ENCODE measurements at regions not wholly inside any gene's neighbourhood (a gene's known extent, or its start where the extent isn't known, plus 50 kb on each side); places are given as distances from the start of the nearest gene placed in this dataset.

- TF ChIP-seq, protein P1, sequence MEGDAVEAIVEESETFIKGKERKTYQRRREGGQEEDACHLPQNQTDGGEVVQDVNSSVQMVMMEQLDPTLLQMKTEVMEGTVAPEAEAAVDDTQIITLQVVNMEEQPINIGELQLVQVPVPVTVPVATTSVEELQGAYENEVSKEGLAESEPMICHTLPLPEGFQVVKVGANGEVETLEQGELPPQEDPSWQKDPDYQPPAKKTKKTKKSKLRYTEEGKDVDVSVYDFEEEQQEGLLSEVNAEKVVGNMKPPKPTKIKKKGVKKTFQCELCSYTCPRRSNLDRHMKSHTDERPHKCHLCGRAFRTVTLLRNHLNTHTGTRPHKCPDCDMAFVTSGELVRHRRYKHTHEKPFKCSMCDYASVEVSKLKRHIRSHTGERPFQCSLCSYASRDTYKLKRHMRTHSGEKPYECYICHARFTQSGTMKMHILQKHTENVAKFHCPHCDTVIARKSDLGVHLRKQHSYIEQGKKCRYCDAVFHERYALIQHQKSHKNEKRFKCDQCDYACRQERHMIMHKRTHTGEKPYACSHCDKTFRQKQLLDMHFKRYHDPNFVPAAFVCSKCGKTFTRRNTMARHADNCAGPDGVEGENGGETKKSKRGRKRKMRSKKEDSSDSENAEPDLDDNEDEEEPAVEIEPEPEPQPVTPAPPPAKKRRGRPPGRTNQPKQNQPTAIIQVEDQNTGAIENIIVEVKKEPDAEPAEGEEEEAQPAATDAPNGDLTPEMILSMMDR (IDR thresholded peaks at IDR 0.05; ENCODE audit: insufficient read depth, low read length, poor library complexity, severe bottlenecking): no peak
- DNase-seq (ENCODE audit: low read depth): no peak
- Histone ChIP-seq H3K36me3 (ENCODE audit: control insufficient read depth, insufficient read depth, low read length) (no peaks in the 10 kb centered on the region), H3K4me3 (ENCODE audit: low read depth, low read length) (no peak overlapping the region), H3K27me3 (ENCODE audit: control insufficient read depth, insufficient read depth, low read length) (peaks cover 2% of the 10 kb centered on the region)
Measured at GRCh38 chr3:54003136-54003535, 111.5 kb upstream of the SELENOK start.

DNA sequence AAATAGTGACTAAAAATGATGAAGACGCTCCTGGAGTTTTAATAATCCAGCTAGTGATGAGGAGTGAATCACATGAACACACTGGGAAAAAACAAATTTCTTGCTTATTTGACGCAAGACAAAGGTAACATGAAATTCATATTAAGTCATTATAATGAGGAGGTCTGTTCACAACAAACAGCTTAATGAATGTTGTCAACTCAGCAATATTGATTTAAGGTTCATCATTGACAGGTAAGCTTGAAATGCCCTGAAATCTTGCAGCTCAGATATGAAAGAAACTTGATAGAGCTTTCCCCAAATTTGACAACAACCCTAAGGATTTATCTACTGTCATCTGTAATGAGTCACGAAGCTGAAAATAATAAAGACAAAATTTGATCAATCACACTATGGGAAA is 108.1 kb upstream of the SELENOK start:
- no peak for DNase-seq (ENCODE audit: low read depth)
- TF ChIP-seq, protein P1 (IDR thresholded peaks at IDR 0.05; ENCODE audit: insufficient read depth, low read length, poor library complexity, severe bottlenecking): no peak
- Histone ChIP-seq H3K4me3 (ENCODE audit: low read depth, low read length) (no peak overlapping the region), H3K36me3 (ENCODE audit: control insufficient read depth, insufficient read depth, low read length) (no peaks in the 10 kb centered on the region), H3K27me3 (ENCODE audit: control insufficient read depth, insufficient read depth, low read length) (no peaks in the 10 kb centered on the region)

- no peak for DNase-seq (ENCODE audit: low read depth)
- H3K27me3 ChIP-seq (ENCODE audit: control insufficient read depth, insufficient read depth, low read length): no peaks in the 10 kb centered on the region
Measured at GRCh38 chr3:53998980-53999379, 107.3 kb upstream of the SELENOK start.

GRCh38 chr3:53997476-53997875 is 105.8 kb upstream of the SELENOK start:
- Histone ChIP-seq H3K36me3 (ENCODE audit: control insufficient read depth, insufficient read depth, low read length) (no peaks in the 10 kb centered on the region), H3K27me3 (ENCODE audit: control insufficient read depth, insufficient read depth, low read length) (no peaks in the 10 kb centered on the region), H3K4me3 (ENCODE audit: low read depth, low read length) (no peak overlapping the region)
- DNase-seq (ENCODE audit: low read depth): no peak
- TF ChIP-seq, protein P1 (IDR thresholded peaks at IDR 0.05; ENCODE audit: insufficient read depth, low read length, poor library complexity, severe bottlenecking): no peak

More at GRCh38 chr3:53998980-53999379, 107.3 kb upstream of the SELENOK start:
- H3K36me3 ChIP-seq (ENCODE audit: control insufficient read depth, insufficient read depth, low read length): no peaks in the 10 kb centered on the region
- TF ChIP-seq, protein P1 (IDR thresholded peaks at IDR 0.05; ENCODE audit: insufficient read depth, low read length, poor library complexity, severe bottlenecking): no peak
- H3K4me3 ChIP-seq (ENCODE audit: low read depth, low read length): no peak overlapping the region

DNA sequence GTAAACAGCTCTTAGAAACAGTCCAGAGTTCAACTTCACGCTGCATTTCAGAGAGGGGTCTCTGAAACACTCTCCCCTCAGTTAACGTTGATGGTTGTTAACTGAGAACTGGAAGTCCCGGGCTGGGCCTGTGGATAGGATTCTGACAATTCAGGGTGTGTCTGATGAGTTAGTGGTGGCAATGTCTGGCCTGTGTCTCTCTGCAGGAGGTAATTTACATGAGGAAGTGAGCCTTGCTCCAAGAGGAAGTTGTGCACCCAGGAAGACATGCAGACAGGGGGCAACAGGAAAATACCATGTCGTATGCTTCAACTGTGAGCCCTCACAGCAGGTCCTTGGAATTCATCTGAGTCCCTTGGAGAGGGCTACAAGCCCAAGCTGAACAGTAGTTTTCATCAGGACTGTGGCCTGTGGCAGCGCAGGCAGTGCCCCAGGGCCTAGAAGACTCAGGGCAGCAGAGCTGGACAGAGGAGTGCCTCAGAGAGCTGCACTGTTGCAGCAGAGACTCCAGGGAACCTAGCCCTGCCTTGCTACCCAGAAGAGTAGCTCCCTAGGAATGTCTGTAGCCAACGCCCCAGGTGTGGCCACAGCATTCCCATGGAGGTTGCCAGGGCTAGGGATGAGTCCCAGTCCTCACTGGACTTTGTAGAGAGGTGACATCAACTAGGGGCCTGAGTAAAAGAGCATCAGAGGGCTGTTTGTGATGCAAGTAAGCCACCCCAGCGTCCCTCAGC is 104.6 kb upstream of the SELENOK start:
- no peak for DNase-seq (ENCODE audit: low read depth)
- H3K36me3 ChIP-seq (ENCODE audit: control insufficient read depth, insufficient read depth, low read length): no peaks in the 10 kb centered on the region
- H3K27me3 ChIP-seq (ENCODE audit: control insufficient read depth, insufficient read depth, low read length): no peaks in the 10 kb centered on the region
- TF ChIP-seq, protein P1 (IDR thresholded peaks at IDR 0.05; ENCODE audit: insufficient read depth, low read length, poor library complexity, severe bottlenecking): no peak
- H3K4me3 ChIP-seq (ENCODE audit: low read depth, low read length): no peak overlapping the region

Measured in kidney epithelial cell (primary cell).